DMS53 treated with DMSO at 0.1 percent for 48 hours (cell line): ENCODE measurements at regions not wholly inside any gene's neighbourhood (a gene's known extent, or its start where the extent isn't known, plus 50 kb on each side); places are given as distances from the start of the nearest gene placed in this dataset.

Source experiments
- DNase-seq: peaks from one replicate; lab custom pipeline; 2025; ENCODE audit not compliant: unreplicated experiment; lab: John Stamatoyannopoulos, UW

GRCh38 chr19:30910485-30911240 is 438.6 kb downstream of the TSHZ3 start:
- DNase-seq: no peak

GRCh38 chr19:30909216-30909615 is 440.0 kb downstream of the TSHZ3 start:
- no peak for DNase-seq

- no peak for DNase-seq
These were observed 440.9 kb downstream of the TSHZ3 start for GRCh38 chr19:30908262-30908771.

- no peak for DNase-seq
These were observed 442.4 kb downstream of the TSHZ3 start for GRCh38 chr19:30906871-30907270.

- no peak for DNase-seq
These were observed 449.2 kb downstream of the TSHZ3 start for GRCh38 chr19:30900051-30900450.

GRCh38 chr19:30898353-30899103 is 450.7 kb downstream of the TSHZ3 start:
- no peak for DNase-seq

- no peak for DNase-seq
These were observed 451.7 kb downstream of the TSHZ3 start for GRCh38 chr19:30897553-30897952.

GRCh38 chr19:30897034-30897433 is 452.2 kb downstream of the TSHZ3 start:
- no peak for DNase-seq

GRCh38 chr19:30896554-30896953 is 452.7 kb downstream of the TSHZ3 start:
- no peak for DNase-seq

GRCh38 chr19:30895946-30896345 is 453.3 kb downstream of the TSHZ3 start:
- no peak for DNase-seq

GRCh38 chr19:30891051-30891450 is 458.2 kb downstream of the TSHZ3 start:
- DNase-seq: no peak

- no peak for DNase-seq
These were observed 459.2 kb downstream of the TSHZ3 start for GRCh38 chr19:30890033-30890432.

- DNase-seq: no peak
These were observed 460.3 kb downstream of the TSHZ3 start for GRCh38 chr19:30888937-30889336.

GRCh38 chr19:30887042-30887441 is 462.2 kb downstream of the TSHZ3 start:
- DNase-seq: no peak

GRCh38 chr19:30886222-30886621 is 463.0 kb downstream of the TSHZ3 start:
- DNase-seq: no peak

GRCh38 chr19:30884146-30884812 is 465.0 kb downstream of the TSHZ3 start:
- no peak for DNase-seq

GRCh38 chr19:30883071-30883470 is 466.2 kb downstream of the TSHZ3 start:
- DNase-seq: no peak

- no peak for DNase-seq
These were observed 466.7 kb downstream of the TSHZ3 start for GRCh38 chr19:30882411-30883005.

GRCh38 chr19:30881930-30882329 is 467.3 kb downstream of the TSHZ3 start:
- DNase-seq: no peak

GRCh38 chr19:30881281-30881680 is 468.0 kb downstream of the TSHZ3 start:
- no peak for DNase-seq

GRCh38 chr19:30880551-30880950 is 468.7 kb downstream of the TSHZ3 start:
- DNase-seq: no peak
